ENCODE measurements at regions not wholly inside any gene's neighbourhood (a gene's known extent, or its start where the extent isn't known, plus 50 kb on each side); places are given as distances from the start of the nearest gene placed in this dataset.

DNA sequence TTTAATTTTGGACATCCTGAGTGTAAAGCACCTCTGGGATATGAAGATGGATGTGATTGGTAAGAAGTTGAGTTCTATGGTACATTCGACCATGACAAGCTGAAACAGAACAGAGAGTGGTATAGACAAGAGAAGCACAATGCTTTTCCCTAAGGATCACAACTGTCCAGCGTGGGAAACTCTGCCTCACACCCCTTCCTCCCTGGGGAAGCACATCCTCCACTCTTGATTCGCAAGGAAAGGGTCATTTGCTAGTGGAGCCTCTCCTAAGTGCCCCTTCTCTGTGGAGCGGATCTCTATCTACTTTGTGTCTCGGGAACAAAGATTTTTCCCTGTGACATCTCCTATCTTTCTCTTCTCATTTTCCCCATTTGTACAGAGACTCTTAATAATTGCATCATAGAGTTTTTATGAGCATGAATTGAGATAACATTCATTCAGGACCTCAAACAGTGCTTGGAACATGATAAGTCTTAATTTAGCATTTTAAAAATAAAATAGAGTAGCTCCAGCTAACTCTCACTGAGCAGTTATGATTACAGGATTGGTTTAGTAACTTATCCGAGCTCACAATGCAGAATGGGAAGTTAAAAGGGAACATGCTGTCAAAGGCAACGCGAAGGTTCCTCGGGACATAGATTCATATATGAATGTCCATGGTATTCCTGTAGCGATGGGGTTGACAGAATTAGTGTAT lies 775.2 kb downstream of the C6orf118 start:
- no peak for DNase-seq

DNA sequence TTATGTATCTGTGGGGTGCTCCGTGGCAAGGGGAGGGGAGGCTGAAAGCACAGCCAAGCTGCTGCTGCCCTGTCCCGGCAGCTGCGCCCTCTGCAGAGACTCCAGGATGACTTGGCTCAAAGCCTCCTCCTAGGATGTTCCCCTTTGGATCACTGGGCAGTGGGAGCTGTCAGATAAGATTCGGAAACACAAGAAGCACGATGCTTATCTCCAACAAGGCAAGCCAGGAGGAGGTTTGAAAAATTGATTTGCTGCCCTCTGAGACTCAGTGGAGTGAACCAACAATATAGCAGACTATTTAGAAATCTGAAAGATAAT lies 776.4 kb downstream of the C6orf118 start:
- DNase-seq, result no peak

DNA sequence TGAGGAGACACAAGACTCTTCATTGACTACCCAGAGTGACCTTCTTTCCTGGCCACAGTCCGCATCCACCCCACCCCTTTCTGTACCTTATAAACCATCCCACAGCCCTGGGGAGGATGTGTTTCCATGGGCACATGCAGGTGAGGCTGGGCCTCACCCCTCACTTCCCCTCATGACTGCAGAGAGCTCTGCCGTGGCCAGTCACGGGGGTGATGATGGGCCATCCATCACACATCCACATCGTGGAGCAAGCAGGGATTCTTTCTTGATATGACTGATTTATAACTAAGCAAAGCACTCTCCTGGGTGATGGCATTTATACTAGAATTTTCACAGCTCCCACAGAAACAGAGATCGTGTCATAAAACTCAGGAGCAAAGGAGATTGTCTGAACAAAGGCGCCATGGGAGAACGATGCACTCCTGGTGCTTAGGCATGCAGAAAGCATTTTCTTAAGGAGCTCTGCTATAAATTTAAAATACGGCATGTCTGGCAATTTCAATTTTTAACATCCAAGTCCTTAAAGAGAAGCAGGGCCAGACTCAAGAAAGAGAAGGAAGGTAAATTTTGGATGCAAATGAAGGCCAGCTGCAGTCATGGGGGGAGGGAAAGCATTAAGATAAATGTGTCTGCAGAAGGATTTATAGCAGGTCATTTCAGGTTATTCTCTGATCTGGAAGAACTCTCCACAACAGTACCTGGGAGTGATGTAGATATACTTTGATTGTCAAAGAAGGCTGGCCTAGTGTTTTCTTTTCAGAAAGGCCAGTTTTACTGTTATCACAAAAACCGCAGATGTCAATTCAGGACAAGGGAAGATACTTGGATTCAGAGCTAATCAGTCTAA lies 777.0 kb downstream of the C6orf118 start:
- no peak for DNase-seq

DNA sequence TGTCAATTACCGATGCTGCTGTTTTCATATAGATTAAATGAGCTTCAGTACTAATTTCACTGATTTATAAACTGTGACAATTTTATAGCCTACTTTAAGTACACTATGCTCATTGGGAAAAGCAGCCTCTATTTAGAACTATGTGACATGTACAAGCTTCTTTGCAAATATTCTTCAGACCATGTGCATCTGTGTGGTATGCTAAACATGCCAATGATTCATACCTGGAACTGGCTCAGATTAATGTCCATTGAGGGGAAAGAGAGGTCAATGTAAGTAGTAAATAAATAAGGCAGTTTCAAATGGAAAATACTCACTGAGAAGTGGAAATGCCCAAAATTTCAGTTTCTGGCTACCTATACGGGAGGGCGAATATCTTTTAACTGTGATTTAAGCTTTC lies 777.7 kb downstream of the C6orf118 start:
- no peak for DNase-seq

DNA sequence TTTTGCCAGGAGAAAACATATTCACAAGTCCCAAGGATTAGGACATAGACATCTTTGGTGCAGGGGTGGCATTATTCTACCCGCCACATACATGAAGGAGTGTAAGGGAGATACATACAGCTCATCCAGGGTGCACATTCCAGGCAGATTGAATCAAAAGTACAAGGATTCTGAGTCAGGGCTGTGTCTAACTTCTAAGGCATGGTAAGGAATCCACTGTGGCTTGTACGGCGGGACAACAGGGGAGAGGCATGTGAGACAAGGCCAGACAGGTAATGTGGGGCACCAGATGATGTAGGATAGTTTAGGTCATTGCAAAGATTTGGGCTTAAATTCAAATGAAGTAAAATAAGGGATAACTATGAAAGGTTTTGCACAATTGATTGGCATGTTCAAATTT lies 780.9 kb downstream of the C6orf118 start:
- no peak for DNase-seq

DNA sequence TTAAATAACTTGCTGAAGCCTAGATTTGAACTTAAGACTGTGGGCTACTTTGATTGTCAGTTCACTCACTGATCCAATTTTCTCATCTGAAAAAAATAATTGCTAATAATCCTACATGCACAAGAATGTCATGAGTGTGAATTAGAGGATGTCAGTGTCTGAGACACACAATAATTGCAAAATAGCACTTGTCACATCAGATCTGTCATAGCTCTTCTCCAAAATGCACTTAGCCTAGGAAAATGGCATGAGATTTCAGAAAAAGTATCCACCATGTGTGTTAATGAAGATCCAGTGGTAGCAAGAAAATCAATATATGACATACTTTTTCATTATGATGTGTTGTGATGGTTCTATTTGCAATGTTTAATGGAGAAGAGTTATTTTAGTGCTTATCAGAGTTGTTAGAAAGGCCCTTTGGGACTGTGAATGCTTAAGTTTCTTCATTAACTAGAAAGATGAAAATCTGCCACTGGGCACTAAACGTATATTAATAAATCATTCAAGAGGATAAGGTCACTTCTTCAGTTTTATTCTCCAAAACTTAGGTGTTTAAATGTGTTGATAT lies 786.2 kb downstream of the C6orf118 start:
- no peak for DNase-seq

DNA sequence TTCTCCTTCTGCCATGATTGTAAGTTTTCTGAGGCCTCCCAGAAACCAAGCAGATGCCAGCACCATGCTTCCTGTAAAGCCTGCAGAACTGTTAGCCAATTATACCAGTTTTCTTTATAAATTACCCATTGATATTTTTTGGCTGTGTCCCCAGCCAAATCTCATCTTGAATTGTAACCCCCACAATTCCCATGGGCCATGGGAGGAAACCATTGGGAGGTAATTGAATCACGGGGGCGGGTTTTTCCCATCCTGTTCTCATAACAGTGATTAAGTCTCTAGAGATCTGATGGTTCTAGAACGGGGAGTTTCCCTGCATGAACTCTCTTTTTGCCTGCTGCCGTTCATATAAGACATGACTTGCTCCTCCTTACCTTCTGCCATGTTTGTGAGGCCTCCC lies 788.5 kb downstream of the C6orf118 start:
- no peak for DNase-seq

DNA sequence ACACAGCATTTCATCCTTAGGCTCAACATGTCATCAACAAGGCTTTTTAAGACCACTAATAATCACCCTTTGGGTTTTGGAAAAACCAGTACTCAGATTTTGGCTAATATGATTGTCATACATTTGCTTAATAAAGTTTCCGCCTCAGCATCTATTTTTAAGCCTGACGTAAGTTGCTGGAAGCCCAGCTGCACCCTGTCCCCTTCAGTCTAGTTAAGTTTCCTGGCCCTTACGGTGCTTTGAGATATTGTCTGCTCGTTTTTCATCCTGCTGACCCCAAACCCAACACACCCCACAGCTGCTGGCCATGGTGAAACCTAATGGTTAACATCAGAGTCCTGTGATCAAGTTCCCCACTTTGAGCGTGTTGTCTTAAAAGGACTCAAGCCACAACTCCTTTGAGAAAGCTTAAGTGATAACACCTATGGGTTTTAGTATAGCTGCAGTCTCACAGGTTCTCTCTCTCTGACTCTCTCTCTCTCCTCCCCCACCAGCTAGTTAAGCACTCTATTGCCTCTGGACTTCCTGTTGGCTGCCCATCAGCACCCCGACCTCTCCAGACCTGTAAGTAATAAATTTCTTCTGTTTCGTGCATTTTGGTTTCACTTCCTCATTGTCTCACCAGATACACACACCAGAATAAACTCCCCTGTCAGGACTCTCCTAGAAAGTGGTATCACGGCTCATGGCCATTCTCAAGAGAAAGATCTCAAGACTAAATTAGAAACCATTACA lies 802.0 kb downstream of the C6orf118 start:
- no peak for DNase-seq

DNA sequence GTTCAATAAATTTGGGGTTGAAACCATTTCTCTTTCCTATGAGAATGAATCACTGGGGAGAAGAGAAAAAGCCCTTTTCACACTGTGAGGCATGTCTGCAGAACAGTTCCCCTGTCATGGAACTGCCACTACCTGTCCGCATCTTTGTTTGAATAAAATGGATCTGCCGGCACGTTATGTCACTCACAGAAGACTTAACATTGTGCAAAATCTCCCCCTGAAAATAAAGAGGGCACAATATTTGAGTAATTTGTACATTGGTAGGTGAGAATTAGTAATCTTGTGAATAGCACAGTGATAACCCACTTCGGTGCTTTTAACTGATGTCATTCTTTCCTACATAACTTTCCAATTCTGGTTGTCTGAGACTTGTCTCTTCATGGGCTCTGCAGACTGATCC lies 804.0 kb downstream of the C6orf118 start:
- no peak for DNase-seq

DNA sequence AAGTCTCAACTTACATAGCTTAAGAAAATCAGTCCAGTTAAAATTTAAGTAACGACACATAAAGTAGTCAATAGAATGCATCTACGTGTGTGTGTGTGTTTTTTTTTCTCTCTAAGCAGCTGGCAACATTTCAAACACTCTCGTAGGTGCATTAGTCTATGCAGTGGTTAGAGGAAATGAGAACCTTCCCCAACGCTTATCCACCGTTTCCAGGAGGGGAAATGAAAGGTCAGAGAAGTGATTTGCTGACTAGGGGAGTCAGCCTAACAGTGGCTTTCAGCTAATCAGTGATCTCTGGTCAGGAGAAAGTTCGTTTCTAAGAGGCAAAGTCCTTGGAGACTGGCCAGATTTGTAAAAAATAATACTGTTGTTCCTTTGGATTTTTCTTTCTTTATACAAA lies 806.6 kb downstream of the C6orf118 start:
- DNase-seq, result no peak

DNA sequence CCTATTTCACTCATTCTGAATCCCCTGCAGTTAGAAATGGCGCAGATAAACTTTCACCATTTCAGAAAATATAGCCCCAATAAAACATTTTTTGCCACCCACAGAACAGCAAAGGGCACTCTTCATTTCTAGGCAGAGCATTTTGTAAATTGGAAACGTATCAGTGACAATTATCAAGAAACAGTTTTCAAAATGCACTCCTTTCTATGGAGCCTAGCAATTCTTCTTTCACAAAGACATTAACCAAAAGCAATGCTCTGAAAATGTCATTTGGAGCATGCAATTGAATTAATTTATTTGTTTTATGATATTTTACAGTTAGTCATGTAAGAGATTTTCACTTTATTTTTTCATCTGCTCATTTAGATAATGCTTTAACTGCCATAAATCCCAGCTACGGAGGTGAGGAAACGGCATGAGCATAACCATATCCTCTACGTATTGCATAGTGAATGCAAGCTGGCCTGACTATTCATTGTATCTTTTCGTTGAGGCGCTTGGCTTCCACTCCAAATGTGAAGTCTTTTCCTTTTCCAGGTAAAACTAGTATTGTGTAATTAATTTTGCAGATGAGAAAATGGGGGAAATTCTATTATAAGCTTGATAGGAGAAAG lies 813.4 kb downstream of the C6orf118 start:
- DNase-seq, result no peak

DNA sequence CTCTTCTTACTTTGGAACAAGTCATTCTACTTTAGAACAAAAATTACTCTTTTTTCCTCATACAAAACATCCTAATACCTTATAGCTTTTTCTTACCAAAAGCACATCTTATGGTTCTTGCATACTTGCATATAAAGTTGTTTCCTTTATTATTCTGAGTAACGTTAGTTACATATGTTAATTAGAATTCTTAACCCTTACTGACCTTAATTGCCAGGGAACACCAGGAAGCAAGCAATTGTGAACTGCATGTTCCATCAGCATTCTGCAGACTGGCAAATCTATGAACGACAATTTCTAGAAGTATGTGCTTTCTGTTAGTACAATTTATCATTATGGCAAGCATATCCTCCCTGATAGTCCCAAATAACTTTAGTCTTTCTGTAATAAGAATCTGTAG lies 831.0 kb downstream of the C6orf118 start:
- no peak for DNase-seq

DNA sequence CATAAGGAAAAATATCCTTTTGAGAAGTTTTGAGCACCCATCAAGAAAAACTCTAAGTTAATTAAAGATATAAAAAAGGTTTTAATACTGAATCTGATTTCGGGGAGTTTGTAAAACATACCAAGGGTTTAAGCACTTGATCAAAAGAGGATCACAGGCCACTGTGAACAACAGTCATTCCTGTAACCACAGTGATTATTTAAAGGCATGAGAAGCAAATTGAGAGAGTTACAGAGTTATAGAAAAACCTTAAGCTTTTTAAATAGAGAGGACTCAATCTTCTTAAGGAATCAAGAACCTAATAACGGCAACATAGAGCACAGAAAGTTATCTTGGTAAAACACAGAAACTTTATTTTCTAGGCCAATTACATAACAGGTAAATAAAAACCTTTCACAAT lies 831.6 kb downstream of the C6orf118 start:
- DNase-seq, result no peak

DNA sequence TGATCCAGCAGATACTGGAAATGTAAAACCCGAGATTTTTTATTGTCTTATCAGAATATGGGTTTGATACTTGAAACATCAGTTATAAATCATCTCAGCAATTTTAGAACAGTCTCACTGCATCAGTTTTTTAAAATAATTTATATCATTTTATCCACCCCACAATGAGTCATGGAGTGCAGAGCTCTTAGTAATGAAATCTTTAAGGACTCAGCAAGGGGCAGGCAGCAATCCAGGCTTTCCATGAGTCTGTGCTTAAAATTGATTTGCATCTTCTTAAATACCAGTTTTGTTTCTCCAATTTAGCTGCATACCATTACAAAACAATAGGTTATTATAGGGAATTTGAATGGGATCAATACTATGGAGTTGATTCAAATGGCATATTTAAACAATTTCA lies 832.3 kb downstream of the C6orf118 start:
- no peak for DNase-seq

DNA sequence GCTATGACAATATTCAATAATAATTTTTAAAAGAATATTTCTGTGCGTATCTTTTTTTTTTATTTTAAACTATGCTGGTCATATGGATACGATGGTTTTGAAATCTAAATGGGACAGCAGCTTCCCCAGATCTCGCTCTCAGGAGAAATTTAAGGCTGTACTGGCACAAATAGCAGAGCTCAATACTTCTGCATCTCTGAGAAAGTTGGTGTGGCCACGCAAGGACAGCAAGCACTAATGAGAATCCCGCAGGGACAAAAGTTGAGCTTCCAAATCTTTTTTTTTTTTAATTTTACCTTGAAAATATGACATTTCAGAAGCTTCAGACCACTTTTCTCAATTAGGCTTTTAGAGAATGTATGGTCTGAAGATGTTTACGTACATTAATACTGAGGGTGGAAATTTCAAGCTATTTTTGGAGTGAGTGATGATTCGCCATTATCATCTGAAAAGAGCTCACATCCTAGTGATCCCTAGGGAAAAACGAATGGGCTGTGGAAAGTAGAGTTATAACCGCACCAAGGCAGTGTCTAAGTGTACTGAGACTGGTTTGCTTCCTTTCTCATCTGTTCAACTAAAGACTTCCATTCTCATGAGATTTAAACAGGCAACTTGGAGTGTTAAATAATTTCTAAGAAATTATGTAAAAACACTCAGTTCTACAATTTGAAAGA lies 840.0 kb downstream of the C6orf118 start:
- DNase-seq, result no peak

DNA sequence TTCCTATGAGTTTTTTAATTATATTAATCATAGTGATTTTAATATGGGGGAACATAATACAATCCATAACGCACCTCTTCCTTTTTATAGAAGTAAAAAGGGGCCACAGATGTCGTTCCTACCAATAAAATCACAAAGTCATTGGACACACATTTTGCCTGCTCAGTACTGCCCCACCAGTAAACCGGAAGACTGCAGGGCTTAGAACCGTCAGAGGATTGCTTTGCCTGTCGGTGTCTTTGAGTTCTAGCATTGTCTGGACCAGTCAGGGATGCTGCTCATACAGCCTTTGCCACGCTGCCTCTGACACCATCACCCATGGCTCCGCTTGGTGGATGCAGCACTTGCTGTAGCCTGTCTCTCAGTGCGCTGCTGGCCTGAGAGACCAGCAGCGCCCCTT lies 853.6 kb downstream of the C6orf118 start:
- no peak for DNase-seq

DNA sequence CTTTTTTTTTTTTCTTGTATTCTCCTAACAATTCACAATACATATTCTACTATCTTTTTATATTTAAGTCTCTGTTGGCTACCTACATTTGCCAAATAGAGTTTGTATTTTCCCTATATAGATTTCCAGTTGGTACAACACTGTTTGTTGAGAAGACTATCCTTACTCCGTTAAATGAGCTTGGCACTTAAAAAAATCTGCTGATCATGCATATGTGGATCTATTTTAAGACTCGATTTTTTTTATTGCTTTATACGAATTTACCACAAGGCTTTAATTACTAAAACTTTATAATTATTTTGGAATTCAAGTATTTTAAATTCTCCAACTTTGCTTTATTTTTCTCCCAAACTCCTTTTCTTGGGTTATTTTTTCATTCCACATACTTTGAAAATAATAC lies 855.6 kb downstream of the C6orf118 start:
- no peak for DNase-seq

DNA sequence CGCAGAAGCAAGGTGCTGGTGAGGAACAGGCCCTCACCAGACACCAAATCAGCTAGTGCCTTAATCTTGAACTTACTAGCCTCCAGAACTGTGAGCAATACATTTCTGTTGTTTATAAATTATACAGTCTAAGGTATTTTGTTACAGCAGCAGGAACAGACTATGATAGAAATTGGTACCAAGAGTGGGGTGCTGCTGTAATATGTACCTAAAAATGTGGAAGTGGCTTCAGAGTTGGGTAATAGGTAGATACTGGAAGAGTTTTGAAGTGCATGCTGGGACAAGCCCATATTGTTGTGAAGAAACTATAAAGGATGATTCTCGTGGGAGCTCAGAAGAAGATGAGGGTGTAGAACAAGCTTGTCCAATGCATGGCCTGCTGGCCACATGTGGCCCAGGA lies 866.8 kb downstream of the C6orf118 start:
- no peak for DNase-seq

DNA sequence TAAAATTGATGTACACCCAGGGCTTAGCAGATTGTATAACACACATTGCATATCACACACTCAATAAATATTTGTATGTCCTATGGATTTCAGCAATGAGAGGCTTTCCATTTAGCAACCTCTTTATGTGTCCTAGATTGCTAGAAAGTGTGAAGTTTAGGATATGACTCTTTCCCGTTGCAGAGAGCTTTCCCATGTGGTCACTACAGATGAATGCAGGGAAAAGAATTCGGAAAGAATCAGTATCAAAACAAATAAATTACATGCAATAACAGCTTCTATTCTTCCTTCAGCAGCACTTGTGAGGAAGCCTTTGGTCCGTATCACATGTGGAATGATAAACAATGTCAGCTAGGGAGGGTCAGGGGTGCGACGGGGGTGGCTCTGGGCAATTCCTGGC lies 870.1 kb downstream of the C6orf118 start:
- DNase-seq, result no peak

DNA sequence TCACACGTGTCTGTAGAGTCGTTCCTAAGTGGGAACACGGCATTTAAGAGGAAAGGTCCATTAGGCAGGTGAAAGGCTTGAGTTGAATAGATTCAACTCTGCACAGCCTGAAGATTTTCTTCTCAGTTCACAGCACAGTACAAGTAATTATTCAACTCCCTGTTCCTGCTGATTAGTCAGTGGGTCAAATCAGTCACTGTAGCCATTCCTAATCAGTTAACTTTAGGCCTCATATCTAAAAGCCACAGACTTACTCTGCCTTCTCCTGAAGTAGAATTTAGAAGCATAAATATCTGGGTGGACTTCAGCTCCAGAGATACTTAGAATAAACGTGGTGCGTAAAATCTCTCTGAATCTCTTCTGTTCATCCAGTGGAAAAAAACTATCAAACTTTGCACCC lies 872.4 kb downstream of the C6orf118 start:
- no peak for DNase-seq

DNA sequence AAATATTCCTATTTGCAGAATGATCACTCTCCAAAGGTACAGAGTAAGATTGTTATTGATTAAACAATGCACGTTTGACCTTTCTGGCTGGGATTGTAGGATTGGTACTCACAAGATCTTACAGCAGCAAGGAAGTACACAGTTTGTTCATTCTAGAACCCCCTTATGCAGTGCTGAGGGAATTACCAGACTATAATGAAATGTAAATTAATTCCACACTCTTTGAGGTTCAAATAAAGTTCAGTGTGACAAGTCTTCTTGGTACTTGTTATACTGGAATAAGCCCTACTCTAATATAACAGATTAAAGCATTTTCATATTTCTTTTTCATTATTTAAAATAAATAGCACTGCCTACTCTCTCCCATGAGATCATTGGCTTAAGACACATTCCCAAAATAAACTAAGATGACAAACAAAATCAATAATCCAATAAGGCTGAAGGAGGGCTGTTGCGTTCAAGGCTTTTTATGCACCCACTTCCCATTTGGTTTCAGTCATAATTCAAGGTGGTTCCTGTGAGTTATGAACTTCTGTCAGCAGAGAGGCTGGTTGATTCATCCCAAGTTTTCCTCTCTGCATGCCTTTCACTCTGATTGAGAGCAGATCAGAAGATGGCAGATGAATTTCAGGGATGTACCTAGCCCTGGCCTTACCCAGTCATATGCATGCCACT lies 881.5 kb downstream of the C6orf118 start:
- DNase-seq, result no peak

DNA sequence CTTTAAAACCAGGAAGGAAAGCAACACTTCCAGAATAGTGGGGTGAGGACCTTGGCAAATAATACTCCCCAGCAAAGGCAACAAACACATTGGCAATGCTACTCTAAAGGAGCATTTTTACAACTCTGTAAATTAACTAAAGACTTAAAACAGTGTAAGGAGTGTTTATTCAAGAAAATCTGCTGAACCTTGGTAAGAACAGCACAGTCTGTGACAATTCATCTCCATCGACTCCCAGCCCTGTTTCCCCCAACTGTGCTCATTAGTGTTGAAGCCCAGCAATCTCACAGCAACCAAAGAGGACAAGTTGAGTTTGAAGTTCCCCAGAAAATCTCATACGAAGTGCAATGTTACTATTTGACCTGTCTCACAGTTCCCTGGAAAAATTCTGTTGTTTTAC lies 884.9 kb downstream of the C6orf118 start:
- no peak for DNase-seq
